ENCODE measurements at regions not wholly inside any gene's neighbourhood (a gene's known extent, or its start where the extent isn't known, plus 50 kb on each side); places are given as distances from the start of the nearest gene placed in this dataset.
"Not testable (repeated sequence)": the region's sequence is repeated elsewhere in the genome, so short reads cannot be mapped to it uniquely, and the experiment has no call there.

GRCh38 chr18:55964171-55964570, 376.2 kb upstream of the TCF4 start:
- DNase-seq (ENCODE audit: low read depth in 2 of 2), result no peak

- no peak for DNase-seq (ENCODE audit: low read depth in 2 of 2)
Measured at GRCh38 chr18:55953326-55953725, 365.3 kb upstream of the TCF4 start.

- not testable (repeated sequence) for DNase-seq (ENCODE audit: low read depth in 2 of 2)
Measured at GRCh38 chr18:55951738-55952137, 363.7 kb upstream of the TCF4 start.

- no peak for DNase-seq (ENCODE audit: low read depth in 2 of 2)
Measured at GRCh38 chr18:55950379-55951166, 362.6 kb upstream of the TCF4 start.

GRCh38 chr18:55934821-55935220, 346.8 kb upstream of the TCF4 start:
- DNase-seq (ENCODE audit: low read depth in 2 of 2), result no peak

GRCh38 chr18:55932675-55933074, 344.7 kb upstream of the TCF4 start:
- DNase-seq (ENCODE audit: low read depth in 2 of 2), result no peak

GRCh38 chr18:55927831-55928230, 339.8 kb upstream of the TCF4 start:
- DNase-seq (ENCODE audit: low read depth in 2 of 2), result no peak

- no peak for DNase-seq (ENCODE audit: low read depth in 2 of 2)
Measured at GRCh38 chr18:55925772-55926171, 337.8 kb upstream of the TCF4 start.

GRCh38 chr18:55920063-55920462, 332.1 kb upstream of the TCF4 start:
- no peak for DNase-seq (ENCODE audit: low read depth in 2 of 2)

GRCh38 chr18:55918444-55918843, 330.5 kb upstream of the TCF4 start:
- no peak for DNase-seq (ENCODE audit: low read depth in 2 of 2)

GRCh38 chr18:55912919-55913318, 324.9 kb upstream of the TCF4 start:
- no peak for DNase-seq (ENCODE audit: low read depth in 2 of 2)

- DNase-seq (ENCODE audit: low read depth in 2 of 2), result no peak
Measured at GRCh38 chr18:55912071-55912470, 324.1 kb upstream of the TCF4 start.

- DNase-seq (ENCODE audit: low read depth in 2 of 2), result no peak
Measured at GRCh38 chr18:55910296-55910695, 322.3 kb upstream of the TCF4 start.

GRCh38 chr18:55908901-55909366, 320.9 kb upstream of the TCF4 start:
- no peak for DNase-seq (ENCODE audit: low read depth in 2 of 2)

- DNase-seq (ENCODE audit: low read depth in 2 of 2), result no peak
Measured at GRCh38 chr18:55907453-55908175, 319.6 kb upstream of the TCF4 start.

GRCh38 chr18:55906536-55906935, 318.5 kb upstream of the TCF4 start:
- DNase-seq (ENCODE audit: low read depth in 2 of 2), result no peak

GRCh38 chr18:55903911-55904310, 315.9 kb upstream of the TCF4 start:
- no peak for DNase-seq (ENCODE audit: low read depth in 2 of 2)

- no peak for DNase-seq (ENCODE audit: low read depth in 2 of 2)
Measured at GRCh38 chr18:55900380-55900779, 312.4 kb upstream of the TCF4 start.

- no peak for DNase-seq (ENCODE audit: low read depth in 2 of 2)
Measured at GRCh38 chr18:55897091-55897689, 309.2 kb upstream of the TCF4 start.

GRCh38 chr18:55893948-55894347, 306.0 kb upstream of the TCF4 start:
- DNase-seq (ENCODE audit: low read depth in 2 of 2), result no peak

- DNase-seq (ENCODE audit: low read depth in 2 of 2), result not testable (repeated sequence)
Measured at GRCh38 chr18:55892862-55893813, 305.1 kb upstream of the TCF4 start.

GRCh38 chr18:55886886-55887285, 298.9 kb upstream of the TCF4 start:
- DNase-seq (ENCODE audit: low read depth in 2 of 2), result no peak

Data from stimulated activated CD4-positive, alpha-beta T cell treated with anti-CD3 and anti-CD28 coated beads, Interleukin-4, amount 100 ng/mL, for 48 hours (primary cell).